Upper lobe of left lung (tissue), 4 donors: ENCODE measurements at regions not wholly inside any gene's neighbourhood (a gene's known extent, or its start where the extent isn't known, plus 50 kb on each side); places are given as distances from the start of the nearest gene placed in this dataset.

Experiments
- CTCF ChIP-seq, 6 experiments: fragments of 450-650 bp in 4 of 6; fragments of 200-600 bp in 2 of 6; sonication (generic) in 2 of 6; IDR thresholded peaks; one replicate each; pipeline ENCODE4 v1.5.1; 2016 to 2019; ENCODE audit warnings: antibody characterized with exemption in 6 of 6
- EP300 ChIP-seq, 4 donors: sonication (generic); formaldehyde crosslinking; IDR thresholded peaks; one replicate each; pipeline ENCODE4 v1.5.1; 2017; ENCODE audit warnings: antibody characterized with exemption in 4 of 4, control low read depth in 2 of 4
- POLR2A ChIP-seq, 4 donors: fragments of 450-650 bp; IDR thresholded peaks; one replicate each; pipeline ENCODE4 v1.5.1; 2016 to 2017; ENCODE audit warnings: antibody characterized with exemption in 4 of 4, mild to moderate bottlenecking in 2 of 4

GRCh38 chr6:67646550-67646949, 988.5 kb upstream of the ADGRB3 start:
- TF ChIP-seq POLR2A (IDR thresholded peaks at IDR 0.05) (no peak), CTCF (IDR thresholded peaks at IDR 0.05) (no peak), EP300 (IDR thresholded peaks at IDR 0.05) (no peak)
